ENCODE measurements at regions not wholly inside any gene's neighbourhood (a gene's known extent, or its start where the extent isn't known, plus 50 kb on each side); places are given as distances from the start of the nearest gene placed in this dataset.

DNA sequence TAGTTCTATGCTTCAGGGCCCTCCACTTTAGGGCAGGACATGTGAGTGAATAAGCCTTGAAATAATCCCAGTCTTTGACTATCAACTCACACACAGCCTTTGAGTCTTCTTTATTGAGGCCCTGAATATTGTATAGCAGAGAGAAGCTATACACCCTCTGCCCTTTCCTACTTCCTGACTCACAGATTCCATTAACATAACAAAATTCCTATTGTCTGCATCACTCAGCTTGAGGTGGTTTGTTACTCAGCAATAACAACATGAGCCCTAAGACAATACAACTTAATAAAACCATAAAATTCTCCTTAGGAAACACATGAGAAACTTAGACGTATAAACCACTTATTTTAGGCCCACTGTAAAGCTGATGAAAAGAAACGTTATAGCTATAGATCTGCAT, 680.3 kb upstream of the DIAPH2 start:
- intact Hi-C loops (cut with DNase I) = no loop called here
- H3K36me3 ChIP-seq = no peaks in the 10 kb centered on the region
- TF ChIP-seq POLR2AphosphoS5 (IDR thresholded peaks at IDR 0.05; ENCODE audit: insufficient read depth in 1 of 2, low read depth in 1 of 2) (no peak), POLR2A (IDR thresholded peaks at IDR 0.05) (no peak)
- TF ChIP-seq, protein P1, sequence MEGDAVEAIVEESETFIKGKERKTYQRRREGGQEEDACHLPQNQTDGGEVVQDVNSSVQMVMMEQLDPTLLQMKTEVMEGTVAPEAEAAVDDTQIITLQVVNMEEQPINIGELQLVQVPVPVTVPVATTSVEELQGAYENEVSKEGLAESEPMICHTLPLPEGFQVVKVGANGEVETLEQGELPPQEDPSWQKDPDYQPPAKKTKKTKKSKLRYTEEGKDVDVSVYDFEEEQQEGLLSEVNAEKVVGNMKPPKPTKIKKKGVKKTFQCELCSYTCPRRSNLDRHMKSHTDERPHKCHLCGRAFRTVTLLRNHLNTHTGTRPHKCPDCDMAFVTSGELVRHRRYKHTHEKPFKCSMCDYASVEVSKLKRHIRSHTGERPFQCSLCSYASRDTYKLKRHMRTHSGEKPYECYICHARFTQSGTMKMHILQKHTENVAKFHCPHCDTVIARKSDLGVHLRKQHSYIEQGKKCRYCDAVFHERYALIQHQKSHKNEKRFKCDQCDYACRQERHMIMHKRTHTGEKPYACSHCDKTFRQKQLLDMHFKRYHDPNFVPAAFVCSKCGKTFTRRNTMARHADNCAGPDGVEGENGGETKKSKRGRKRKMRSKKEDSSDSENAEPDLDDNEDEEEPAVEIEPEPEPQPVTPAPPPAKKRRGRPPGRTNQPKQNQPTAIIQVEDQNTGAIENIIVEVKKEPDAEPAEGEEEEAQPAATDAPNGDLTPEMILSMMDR (IDR thresholded peaks at IDR 0.05) = no peak
- H3K27ac ChIP-seq = no peak overlapping the region
- no peaks in the 10 kb centered on the region for H3K9me3 ChIP-seq
- no peak for DNase-seq (ENCODE audit: extremely low spot score in 2 of 2)
- no peaks in the 10 kb centered on the region for H3K27me3 ChIP-seq
- H3K4me3 ChIP-seq = no peak overlapping the region
- no peaks in the 10 kb centered on the region for H3K4me1 ChIP-seq

DNA sequence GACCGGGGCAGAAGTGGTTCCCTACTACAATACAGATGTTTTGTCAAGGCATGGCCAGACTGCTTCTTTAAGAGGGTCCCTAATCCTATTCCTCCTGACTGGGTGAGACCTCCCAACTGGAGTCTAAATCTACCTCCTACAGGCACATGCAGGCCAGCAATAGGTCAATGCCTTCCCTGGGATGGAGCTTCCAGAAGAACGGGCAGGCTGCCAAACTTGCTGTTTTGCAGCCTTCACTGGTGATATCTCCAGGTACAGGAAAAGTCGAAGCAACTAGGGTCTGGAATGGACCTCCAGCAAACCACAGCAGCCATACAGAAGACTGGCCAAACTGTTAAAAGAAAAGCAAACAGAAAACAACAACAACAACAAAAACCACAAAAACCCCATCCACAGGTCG, 678.4 kb upstream of the DIAPH2 start:
- no peaks in the 10 kb centered on the region for H3K36me3 ChIP-seq
- H3K4me3 ChIP-seq = no peak overlapping the region
- H3K27me3 ChIP-seq = no peaks in the 10 kb centered on the region
- no peaks in the 10 kb centered on the region for H3K4me1 ChIP-seq
- intact Hi-C loops (cut with DNase I) = no loop called here
- H3K27ac ChIP-seq = no peak overlapping the region
- TF ChIP-seq, protein P1 (IDR thresholded peaks at IDR 0.05) = no peak
- TF ChIP-seq POLR2AphosphoS5 (IDR thresholded peaks at IDR 0.05; ENCODE audit: insufficient read depth in 1 of 2, low read depth in 1 of 2) (no peak), POLR2A (IDR thresholded peaks at IDR 0.05) (no peak)
- H3K9me3 ChIP-seq = no peaks in the 10 kb centered on the region
- DNase-seq (ENCODE audit: extremely low spot score in 2 of 2) = no peak

DNA sequence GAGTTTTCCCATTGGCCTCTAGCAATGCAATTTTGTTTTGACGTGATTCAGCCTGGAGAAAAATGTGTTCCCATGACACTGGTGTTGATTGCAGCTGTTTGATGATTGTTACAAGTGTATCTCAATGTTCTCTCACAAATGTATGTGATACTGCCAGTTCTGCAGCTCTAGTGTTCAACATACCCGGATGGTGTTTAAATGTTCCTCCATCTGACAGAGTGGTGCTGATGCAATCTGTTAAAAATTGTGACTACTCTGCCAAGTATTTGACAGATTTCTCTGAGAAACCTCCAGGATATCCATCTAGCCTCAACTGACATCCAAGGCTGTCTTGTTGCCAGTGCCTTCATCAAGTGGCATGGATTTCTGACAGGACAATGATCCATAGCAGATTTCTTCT, 657.2 kb upstream of the DIAPH2 start:
- Histone ChIP-seq H3K27me3 (no peaks in the 10 kb centered on the region), H3K4me1 (no peaks in the 10 kb centered on the region), H3K9me3 (no peaks in the 10 kb centered on the region), H3K27ac (no peak overlapping the region), H3K4me3 (no peak overlapping the region), H3K36me3 (no peaks in the 10 kb centered on the region)
- no peak for TF ChIP-seq POLR2AphosphoS5 (IDR thresholded peaks at IDR 0.05; ENCODE audit: insufficient read depth in 1 of 2, low read depth in 1 of 2)
- TF ChIP-seq, protein P1 (IDR thresholded peaks at IDR 0.05) = no peak
- TF ChIP-seq POLR2A (IDR thresholded peaks at IDR 0.05) = no peak
- DNase-seq (ENCODE audit: extremely low spot score in 2 of 2) = no peak
- intact Hi-C loops (cut with DNase I) = no loop called here

DNA sequence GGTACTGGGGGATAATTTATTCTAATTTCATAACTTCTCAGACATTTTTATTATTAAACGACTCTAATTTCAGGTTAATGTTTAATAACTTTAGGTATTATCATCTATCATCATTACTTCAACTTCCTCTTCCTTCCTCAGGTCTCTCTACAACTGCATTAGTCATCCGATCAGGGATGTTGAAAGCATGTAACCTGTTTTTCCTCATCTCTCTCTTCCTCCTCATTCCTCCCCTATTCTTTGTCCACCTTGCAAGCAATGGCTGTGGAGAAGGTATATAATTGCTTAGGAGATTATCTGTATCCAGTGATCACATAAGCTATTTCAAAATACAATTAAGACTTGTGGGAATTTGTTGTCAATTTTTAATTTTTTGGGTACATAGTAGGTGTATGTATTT, 632.6 kb upstream of the DIAPH2 start:
- H3K27me3 ChIP-seq = no peaks in the 10 kb centered on the region
- DNase-seq (ENCODE audit: extremely low spot score in 2 of 2) = no peak
- no peak for TF ChIP-seq POLR2AphosphoS5 (IDR thresholded peaks at IDR 0.05; ENCODE audit: insufficient read depth in 1 of 2, low read depth in 1 of 2)
- TF ChIP-seq POLR2A (IDR thresholded peaks at IDR 0.05) = no peak
- H3K9me3 ChIP-seq = no peaks in the 10 kb centered on the region
- H3K4me3 ChIP-seq = no peak overlapping the region
- H3K36me3 ChIP-seq = no peaks in the 10 kb centered on the region
- no peaks in the 10 kb centered on the region for H3K4me1 ChIP-seq
- no peak overlapping the region for H3K27ac ChIP-seq
- intact Hi-C loops (cut with DNase I) = no loop called here

DNA sequence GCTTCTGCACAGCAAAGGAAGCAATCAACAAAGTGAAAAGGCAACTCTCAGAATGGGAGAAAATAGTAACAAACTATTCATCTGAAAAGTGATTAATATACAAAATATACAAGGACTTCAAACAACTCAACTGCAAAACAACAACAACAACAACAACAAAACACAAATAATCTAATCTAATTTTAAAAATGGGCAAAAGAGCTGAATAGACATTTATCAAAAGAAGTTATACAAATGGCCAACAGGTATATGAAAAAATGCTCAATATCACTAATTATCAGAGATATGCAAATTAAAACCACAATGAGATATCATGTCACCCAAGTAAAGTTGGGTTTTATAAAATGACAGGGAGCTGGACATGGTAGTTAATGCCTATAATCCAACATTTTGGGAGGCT, 602.8 kb upstream of the DIAPH2 start:
- H3K36me3 ChIP-seq = no peaks in the 10 kb centered on the region
- H3K27me3 ChIP-seq = no peaks in the 10 kb centered on the region
- H3K27ac ChIP-seq = no peak overlapping the region
- no peak for TF ChIP-seq POLR2AphosphoS5 (IDR thresholded peaks at IDR 0.05; ENCODE audit: insufficient read depth in 1 of 2, low read depth in 1 of 2)
- no peak for TF ChIP-seq POLR2A (IDR thresholded peaks at IDR 0.05)
- TF ChIP-seq, protein P1 (IDR thresholded peaks at IDR 0.05) = no peak
- no peaks in the 10 kb centered on the region for H3K9me3 ChIP-seq
- H3K4me3 ChIP-seq = no peak overlapping the region
- DNase-seq (ENCODE audit: extremely low spot score in 2 of 2) = no peak
- intact Hi-C loops (cut with DNase I) = no loop called here
- H3K4me1 ChIP-seq = no peaks in the 10 kb centered on the region
